ENCODE measurements at regions not wholly inside any gene's neighbourhood (a gene's known extent, or its start where the extent isn't known, plus 50 kb on each side); places are given as distances from the start of the nearest gene placed in this dataset.
"Not testable (repeated sequence)": the region's sequence is repeated elsewhere in the genome, so short reads cannot be mapped to it uniquely, and the experiment has no call there.

- no peak overlapping the region for H3K27ac ChIP-seq
- DNase-seq (ENCODE audit: low read depth in 1 of 2, low spot score in 2 of 2) = no peak
- no peaks in the 10 kb centered on the region for H3K36me3 ChIP-seq
- no peak overlapping the region for H3K4me3 ChIP-seq
- no peaks in the 10 kb centered on the region for H3K9me3 ChIP-seq (replicated peaks)
- H3K27me3 ChIP-seq (replicated peaks) = no peaks in the 10 kb centered on the region
- peaks cover 15% of the 10 kb centered on the region for H3K4me1 ChIP-seq (replicated peaks)
Observed at GRCh38 chr2:222760301-222760897, 88.9 kb downstream of the MOGAT1 start.

- no peak overlapping the region for H3K27ac ChIP-seq
- DNase-seq (ENCODE audit: low read depth in 1 of 2, low spot score in 2 of 2) = no peak
- no peaks in the 10 kb centered on the region for H3K27me3 ChIP-seq (replicated peaks)
- H3K9me3 ChIP-seq (replicated peaks) = no peaks in the 10 kb centered on the region
- no peak overlapping the region for H3K4me3 ChIP-seq
- no peaks in the 10 kb centered on the region for H3K36me3 ChIP-seq
- peaks cover 8% of the 10 kb centered on the region for H3K4me1 ChIP-seq (replicated peaks)
Observed at GRCh38 chr2:222761888-222762287, 90.4 kb downstream of the MOGAT1 start.

GRCh38 chr2:222762342-222762741 is 90.9 kb downstream of the MOGAT1 start:
- H3K27ac ChIP-seq = no peak overlapping the region
- H3K36me3 ChIP-seq = no peaks in the 10 kb centered on the region
- H3K27me3 ChIP-seq (replicated peaks) = no peaks in the 10 kb centered on the region
- H3K9me3 ChIP-seq (replicated peaks) = no peaks in the 10 kb centered on the region
- peaks cover 3% of the 10 kb centered on the region for H3K4me1 ChIP-seq (replicated peaks)
- H3K4me3 ChIP-seq = no peak overlapping the region
- DNase-seq (ENCODE audit: low read depth in 1 of 2, low spot score in 2 of 2) = no peak

GRCh38 chr2:222765883-222766282 is 94.4 kb downstream of the MOGAT1 start:
- not testable (repeated sequence) for H3K4me1 ChIP-seq (replicated peaks); H3K9me3 ChIP-seq (replicated peaks); H3K27me3 ChIP-seq (replicated peaks); DNase-seq (ENCODE audit: low read depth in 1 of 2, low spot score in 2 of 2); H3K4me3 ChIP-seq; H3K36me3 ChIP-seq; H3K27ac ChIP-seq

- not testable (repeated sequence) for H3K27me3 ChIP-seq (replicated peaks); H3K9me3 ChIP-seq (replicated peaks); H3K36me3 ChIP-seq; DNase-seq (ENCODE audit: low read depth in 1 of 2, low spot score in 2 of 2); H3K27ac ChIP-seq; H3K4me1 ChIP-seq (replicated peaks); H3K4me3 ChIP-seq
Observed at GRCh38 chr2:222768019-222768418, 92.8 kb upstream of the ACSL3 start.

GRCh38 chr2:222769446-222769845 is 91.4 kb upstream of the ACSL3 start:
- no peak for DNase-seq (ENCODE audit: low read depth in 1 of 2, low spot score in 2 of 2)
- Histone ChIP-seq H3K9me3 (replicated peaks) (no peaks in the 10 kb centered on the region), H3K36me3 (no peaks in the 10 kb centered on the region)

GRCh38 chr2:222769941-222770340 is 90.9 kb upstream of the ACSL3 start:
- Histone ChIP-seq H3K36me3 (no peaks in the 10 kb centered on the region), H3K4me3 (no peak overlapping the region), H3K9me3 (replicated peaks) (no peaks in the 10 kb centered on the region), H3K27ac (no peak overlapping the region), H3K4me1 (replicated peaks) (peaks cover 2% of the 10 kb centered on the region), H3K27me3 (replicated peaks) (no peaks in the 10 kb centered on the region)
- DNase-seq (ENCODE audit: low read depth in 1 of 2, low spot score in 2 of 2) = no peak

More at GRCh38 chr2:222769446-222769845, 91.4 kb upstream of the ACSL3 start:
- Histone ChIP-seq H3K27me3 (replicated peaks) (no peaks in the 10 kb centered on the region), H3K4me1 (replicated peaks) (no peaks in the 10 kb centered on the region), H3K27ac (no peak overlapping the region), H3K4me3 (no peak overlapping the region)

GRCh38 chr2:222771832-222772231 is 89.0 kb upstream of the ACSL3 start:
- DNase-seq (ENCODE audit: low read depth in 1 of 2, low spot score in 2 of 2) = no peak
- Histone ChIP-seq H3K4me3 (no peak overlapping the region), H3K27me3 (replicated peaks) (no peaks in the 10 kb centered on the region; the same call in 1 of the 2 replicates), H3K9me3 (replicated peaks) (no peaks in the 10 kb centered on the region), H3K36me3 (no peaks in the 10 kb centered on the region), H3K27ac (no peak overlapping the region), H3K4me1 (replicated peaks) (peaks cover 5% of the 10 kb centered on the region)

GRCh38 chr2:222774941-222775340 is 85.9 kb upstream of the ACSL3 start:
- Histone ChIP-seq H3K36me3 (no peaks in the 10 kb centered on the region), H3K9me3 (replicated peaks) (no peaks in the 10 kb centered on the region), H3K27me3 (replicated peaks) (no peaks in the 10 kb centered on the region; the same call in 1 of the 2 replicates), H3K4me1 (replicated peaks) (peaks cover 13% of the 10 kb centered on the region), H3K27ac (no peak overlapping the region), H3K4me3 (no peak overlapping the region)
- no peak for DNase-seq (ENCODE audit: low read depth in 1 of 2, low spot score in 2 of 2)

- no peak overlapping the region for H3K27ac ChIP-seq
Observed at GRCh38 chr2:222776792-222777191, 84.0 kb upstream of the ACSL3 start.

GRCh38 chr2:222778400-222778799 is 82.4 kb upstream of the ACSL3 start:
- Histone ChIP-seq H3K4me3 (no peak overlapping the region), H3K27me3 (replicated peaks) (no peaks in the 10 kb centered on the region; the same call in 1 of the 2 replicates), H3K9me3 (replicated peaks) (no peaks in the 10 kb centered on the region), H3K36me3 (no peaks in the 10 kb centered on the region), H3K4me1 (replicated peaks) (peaks cover 13% of the 10 kb centered on the region), H3K27ac (no peak overlapping the region)
- DNase-seq (ENCODE audit: low read depth in 1 of 2, low spot score in 2 of 2) = no peak

More at GRCh38 chr2:222776792-222777191, 84.0 kb upstream of the ACSL3 start:
- H3K4me3 ChIP-seq = no peak overlapping the region
- no peaks in the 10 kb centered on the region for H3K9me3 ChIP-seq (replicated peaks)
- no peaks in the 10 kb centered on the region for H3K36me3 ChIP-seq
- H3K4me1 ChIP-seq (replicated peaks) = peaks cover 13% of the 10 kb centered on the region
- no peak for DNase-seq (ENCODE audit: low read depth in 1 of 2, low spot score in 2 of 2)
- no peaks in the 10 kb centered on the region; the same call in 1 of the 2 replicates for H3K27me3 ChIP-seq (replicated peaks)

GRCh38 chr2:222779145-222779832 is 81.5 kb upstream of the ACSL3 start:
- DNase-seq (ENCODE audit: low read depth in 1 of 2, low spot score in 2 of 2) = no peak
- H3K27ac ChIP-seq = no peak overlapping the region
- H3K36me3 ChIP-seq = no peaks in the 10 kb centered on the region
- no peaks in the 10 kb centered on the region for H3K9me3 ChIP-seq (replicated peaks)
- H3K4me1 ChIP-seq (replicated peaks) = peaks cover 13% of the 10 kb centered on the region
- H3K4me3 ChIP-seq = no peak overlapping the region
- H3K27me3 ChIP-seq (replicated peaks) = no peaks in the 10 kb centered on the region; the same call in 1 of the 2 replicates

GRCh38 chr2:222780051-222780450 is 80.8 kb upstream of the ACSL3 start:
- Histone ChIP-seq H3K27ac (no peak overlapping the region), H3K9me3 (replicated peaks) (no peaks in the 10 kb centered on the region), H3K4me3 (no peak overlapping the region), H3K36me3 (no peaks in the 10 kb centered on the region), H3K4me1 (replicated peaks) (peaks cover 9% of the 10 kb centered on the region), H3K27me3 (replicated peaks) (no peaks in the 10 kb centered on the region; the same call in 1 of the 2 replicates)
- no peak for DNase-seq (ENCODE audit: low read depth in 1 of 2, low spot score in 2 of 2)

GRCh38 chr2:222782201-222782730 is 78.6 kb upstream of the ACSL3 start:
- H3K4me3 ChIP-seq = no peak overlapping the region
- DNase-seq (ENCODE audit: low read depth in 1 of 2, low spot score in 2 of 2) = no peak
- no peak overlapping the region for H3K27ac ChIP-seq
- no peaks in the 10 kb centered on the region for H3K27me3 ChIP-seq (replicated peaks)
- no peaks in the 10 kb centered on the region for H3K36me3 ChIP-seq
- H3K4me1 ChIP-seq (replicated peaks) = peaks cover 6% of the 10 kb centered on the region
- H3K9me3 ChIP-seq (replicated peaks) = no peaks in the 10 kb centered on the region

All from SJSA1 (cell line).